ENCODE measurements at regions not wholly inside any gene's neighbourhood (a gene's known extent, or its start where the extent isn't known, plus 50 kb on each side); places are given as distances from the start of the nearest gene placed in this dataset.

DNA sequence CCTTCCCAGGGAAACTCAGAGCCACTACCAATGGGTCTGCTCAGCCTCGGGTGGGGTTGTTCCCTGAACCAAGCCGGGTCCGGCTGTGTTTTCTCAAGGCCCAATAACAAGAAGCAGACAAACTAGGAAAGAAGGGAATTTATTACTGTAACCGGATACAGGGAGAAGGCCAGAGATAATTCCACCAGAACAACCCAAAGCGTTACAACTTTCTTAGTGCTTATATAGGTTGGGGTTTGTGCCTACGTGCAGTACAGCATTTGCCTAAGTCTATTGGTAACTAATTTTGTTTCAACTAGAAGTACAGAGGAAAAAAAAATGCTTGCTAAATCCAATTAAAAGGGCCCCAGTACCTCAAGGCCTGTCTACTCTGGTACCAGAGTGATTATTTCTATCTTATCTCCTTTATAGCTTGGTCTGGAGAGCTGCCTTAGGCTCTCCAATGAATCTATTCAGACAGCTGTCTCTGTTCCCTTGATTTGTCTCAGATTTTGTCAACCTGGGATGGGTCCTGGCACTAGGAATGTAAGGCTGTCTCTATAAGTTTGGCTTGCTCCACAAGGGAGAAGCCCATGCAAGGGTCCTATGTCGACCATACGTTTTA lies 57.3 kb upstream of the CCDC190 start:
- no peak for DNase-seq

DNA sequence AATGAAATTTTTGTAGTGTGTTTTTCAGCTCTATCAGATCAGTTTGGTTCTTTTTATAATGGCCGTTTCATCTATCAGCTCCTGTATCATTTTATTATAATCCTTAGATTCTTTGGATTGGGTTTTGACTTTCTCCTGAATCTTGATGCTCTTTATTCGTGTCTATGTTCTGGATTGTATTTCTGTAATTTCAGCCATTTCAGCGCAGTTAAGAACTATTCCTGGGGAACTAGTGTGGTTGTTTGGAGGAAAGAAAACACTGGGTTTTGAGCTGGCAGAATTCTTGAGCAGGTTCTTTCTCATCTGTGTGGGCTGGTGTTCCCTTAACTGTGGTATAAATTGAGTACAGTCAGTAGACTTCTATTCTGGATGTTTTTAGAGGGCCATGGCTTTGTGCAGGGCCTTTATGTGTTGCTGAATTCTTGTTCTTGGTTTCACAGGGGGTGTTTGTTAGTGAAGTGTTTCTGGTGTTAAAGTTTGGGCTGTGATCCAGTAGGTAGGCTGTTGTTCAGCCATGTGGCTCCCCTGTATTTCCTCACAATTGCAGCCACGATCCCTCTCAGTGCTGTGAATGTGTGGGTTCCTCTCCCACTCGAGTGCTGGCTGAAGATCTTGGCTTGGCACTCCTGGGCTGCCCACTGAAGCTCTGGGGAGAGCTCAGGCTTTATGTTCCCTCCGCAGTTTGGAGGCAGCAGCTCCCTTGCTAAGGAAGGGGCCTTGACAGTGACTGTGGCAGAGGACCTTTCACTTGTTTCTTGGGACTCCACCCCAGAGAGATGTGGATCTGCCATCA lies 56.0 kb upstream of the CCDC190 start:
- no peak for DNase-seq

DNA sequence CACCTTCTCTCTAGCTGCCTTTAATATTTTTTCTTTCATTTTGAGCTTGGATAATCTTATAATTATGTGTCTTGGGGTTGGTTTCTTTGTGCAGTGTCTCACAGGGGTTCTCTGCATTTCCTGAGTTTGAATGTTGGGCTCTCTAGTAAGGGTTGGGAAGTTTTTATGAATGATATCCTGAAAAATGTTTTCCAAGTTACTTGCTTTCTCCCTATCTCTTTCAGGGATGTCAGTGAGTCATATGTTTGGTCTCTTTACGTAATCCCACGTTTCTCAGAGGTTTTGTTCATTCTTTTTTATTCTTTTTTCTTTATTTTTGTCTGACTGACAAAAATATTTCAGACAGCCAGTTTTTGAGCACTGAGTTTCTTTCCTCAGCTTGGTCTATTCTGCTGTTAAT lies 55.4 kb upstream of the CCDC190 start:
- no peak for DNase-seq

DNA sequence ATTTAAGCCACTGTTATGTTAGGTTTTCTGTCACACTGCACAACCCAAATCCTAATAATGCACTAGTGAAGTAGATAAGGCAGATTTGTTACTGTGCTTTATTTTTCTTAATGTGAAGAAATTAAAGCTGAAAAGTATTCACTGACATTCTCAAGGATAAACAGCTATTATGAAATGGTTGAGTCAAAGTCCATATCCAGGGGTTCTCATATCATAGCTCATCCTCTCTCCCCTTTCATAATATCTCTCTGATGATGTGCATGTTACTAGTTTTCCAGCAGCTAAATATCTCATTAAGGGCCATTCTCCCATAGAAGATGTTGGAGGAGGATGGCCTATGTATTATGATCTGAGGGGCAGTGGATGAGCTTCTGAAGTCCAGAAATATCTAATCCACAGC lies 53.6 kb upstream of the CCDC190 start:
- DNase-seq: no peak

DNA sequence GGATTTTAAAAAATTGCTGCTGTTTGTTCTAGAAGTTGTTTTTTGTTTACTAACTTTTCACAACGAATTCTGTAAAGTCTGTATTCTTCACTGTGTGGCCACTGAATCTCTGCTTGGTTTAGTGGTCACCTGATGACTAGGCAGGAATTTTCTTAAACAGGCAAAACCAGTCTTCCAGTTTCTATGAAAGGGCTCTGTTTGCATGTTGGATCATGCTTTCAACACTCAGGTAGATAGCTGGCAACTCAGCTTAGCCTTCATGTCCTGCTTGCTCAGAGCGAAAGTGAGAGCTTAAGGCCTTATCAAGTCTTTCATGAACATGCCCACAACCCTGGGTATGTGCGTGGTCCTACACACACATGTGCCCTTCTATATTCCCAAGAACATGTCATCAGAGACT lies 52.4 kb upstream of the CCDC190 start:
- no peak for DNase-seq

DNA sequence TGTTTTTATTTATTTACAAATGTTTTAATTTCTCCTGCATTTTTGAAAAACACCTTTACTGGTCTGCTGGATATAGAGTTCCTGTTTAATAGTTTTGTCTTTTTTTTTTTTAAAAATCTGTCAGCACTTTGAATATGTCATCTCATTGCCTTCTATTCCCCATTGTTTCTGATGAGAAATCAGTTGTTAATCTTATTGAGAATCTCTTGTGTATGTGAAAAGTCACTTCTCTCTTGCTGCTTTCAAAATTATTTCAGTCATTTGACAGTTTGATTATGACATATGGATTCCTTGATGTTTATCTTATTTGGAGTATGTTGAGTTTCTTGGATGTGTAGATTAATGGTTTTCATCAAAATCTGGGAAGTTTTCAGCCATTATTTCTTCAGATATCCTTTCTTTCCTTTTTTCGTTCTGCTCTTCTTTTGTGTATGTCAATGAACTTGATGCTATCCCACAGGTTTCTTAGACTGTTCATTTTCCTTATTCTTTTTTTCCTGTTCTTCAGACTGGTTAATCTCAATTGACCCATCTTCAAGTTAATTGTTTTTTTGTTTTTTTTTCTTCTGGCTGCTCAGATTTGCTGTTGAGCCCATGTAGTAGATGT lies 51.2 kb upstream of the CCDC190 start:
- no peak for DNase-seq
